ENCODE measurements at regions not wholly inside any gene's neighbourhood (a gene's known extent, or its start where the extent isn't known, plus 50 kb on each side); places are given as distances from the start of the nearest gene placed in this dataset.
"Not testable (repeated sequence)": the region's sequence is repeated elsewhere in the genome, so short reads cannot be mapped to it uniquely, and the experiment has no call there.

DNA sequence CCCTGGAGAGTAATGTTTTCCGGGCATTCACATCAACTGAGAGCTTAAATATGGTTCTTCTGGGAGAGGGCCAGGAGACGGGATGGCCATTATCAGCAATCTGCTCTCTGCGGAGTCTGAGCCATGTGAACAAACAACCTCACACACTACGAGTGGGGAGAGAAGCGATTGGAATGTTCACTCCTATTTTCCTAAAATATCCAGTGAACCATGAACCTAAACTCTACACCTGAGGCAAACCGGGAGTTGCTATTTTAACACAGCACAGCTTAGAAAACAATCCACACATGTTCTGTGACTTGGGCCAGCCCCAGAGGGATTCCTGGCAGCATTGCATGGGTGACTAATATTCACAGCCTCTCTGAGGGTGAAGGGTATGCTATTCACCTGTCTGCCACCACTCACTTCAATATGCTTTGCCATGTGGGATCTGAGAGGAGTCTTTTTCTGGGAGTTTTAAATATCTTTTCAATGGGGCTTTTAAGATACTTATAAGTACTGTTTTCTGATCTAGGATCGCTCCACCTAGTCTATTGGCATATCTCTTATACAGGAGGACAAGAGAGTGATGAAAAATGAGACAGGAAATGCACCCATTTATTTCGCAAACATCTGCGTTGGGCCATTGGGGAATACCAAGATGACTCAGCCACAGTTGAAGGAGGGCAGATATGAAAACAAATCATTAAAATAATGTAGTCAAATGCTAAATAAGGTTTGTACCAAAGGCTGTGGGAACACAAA, 72.6 kb upstream of the SERP2 start:
- no peak for DNase-seq (ENCODE audit: low read depth in 1 of 2, low spot score in 1 of 2)

DNA sequence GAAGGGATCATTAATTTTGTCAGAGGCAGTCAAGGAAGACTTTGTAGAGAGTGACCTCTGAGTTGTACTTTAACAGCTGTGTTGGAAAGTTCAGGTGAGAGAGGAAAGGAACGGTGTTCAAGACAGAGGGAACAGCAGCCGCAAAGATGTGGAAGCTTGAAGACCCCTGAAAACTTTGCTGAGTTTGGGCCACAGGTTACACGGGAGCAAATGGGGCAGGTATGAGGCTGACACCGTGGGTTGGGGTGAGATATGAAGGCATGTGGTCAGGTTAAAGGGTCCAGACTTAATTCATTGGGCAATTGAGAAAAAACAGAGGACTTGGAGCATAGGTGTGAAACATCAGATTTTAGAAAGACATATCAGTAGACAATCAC, 72.0 kb upstream of the SERP2 start:
- no peak for DNase-seq (ENCODE audit: low read depth in 1 of 2, low spot score in 1 of 2)

DNA sequence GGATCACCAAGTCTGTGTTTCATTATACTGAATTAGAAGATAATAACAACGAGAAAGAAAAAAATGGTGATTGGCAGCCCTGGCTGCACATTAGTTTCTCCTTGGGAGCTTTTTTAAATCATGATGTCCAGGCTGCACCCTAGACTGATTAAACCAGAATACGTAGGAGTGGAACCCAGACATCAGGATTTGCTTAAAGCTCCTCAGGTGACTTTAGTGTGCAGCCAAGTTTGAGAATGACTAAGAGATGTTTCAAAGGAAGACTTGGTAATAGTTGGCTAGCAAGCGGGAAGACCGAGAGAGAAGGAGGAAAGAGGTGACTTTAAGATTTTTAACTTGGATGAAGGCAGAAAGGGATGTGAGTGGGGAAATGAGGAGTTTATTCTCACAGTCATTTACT, 71.4 kb upstream of the SERP2 start:
- DNase-seq (ENCODE audit: low read depth in 1 of 2, low spot score in 1 of 2), result no peak

- no peak for DNase-seq (ENCODE audit: low read depth in 1 of 2, low spot score in 1 of 2)
Measured at GRCh38 chr13:44302940-44303575, 70.6 kb upstream of the SERP2 start.

DNA sequence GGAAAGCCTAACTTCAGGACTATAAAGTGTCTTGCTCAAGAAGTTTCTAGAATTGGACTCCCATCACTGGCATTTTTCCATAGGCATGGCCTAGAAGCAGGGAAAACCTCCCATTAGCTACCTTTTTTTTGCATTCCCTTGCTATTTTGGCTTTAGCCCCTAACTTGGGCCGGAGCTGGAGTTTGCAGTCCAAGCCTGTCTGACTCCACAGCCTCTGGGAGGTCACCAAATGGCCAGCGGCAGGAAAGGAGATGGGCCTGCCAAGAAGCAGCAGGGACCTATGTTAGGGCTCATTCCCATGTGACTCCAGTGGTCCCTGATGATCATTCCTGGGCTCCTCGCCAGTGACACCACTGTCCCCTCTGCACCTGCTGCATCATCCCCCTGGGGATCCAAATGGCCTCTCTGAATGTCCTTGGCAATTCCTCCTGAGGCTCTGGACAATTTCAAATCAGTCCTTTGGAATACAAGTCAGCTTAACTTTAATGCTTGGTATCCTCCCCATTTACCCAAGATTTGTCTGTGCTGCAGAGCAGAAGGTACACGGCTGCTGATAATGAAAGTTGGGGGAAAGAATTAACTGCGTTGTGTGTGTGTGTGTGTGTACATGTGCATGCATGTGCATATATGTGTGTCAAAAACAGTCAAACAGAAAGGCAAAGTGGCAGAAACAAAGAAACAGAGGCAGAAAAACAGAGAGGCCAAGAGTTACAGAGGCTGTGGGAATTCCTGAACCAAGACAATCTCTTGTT, 69.8 kb upstream of the SERP2 start:
- DNase-seq (ENCODE audit: low read depth in 1 of 2, low spot score in 1 of 2), result no peak

- DNase-seq (ENCODE audit: low read depth in 1 of 2, low spot score in 1 of 2), result no peak
Measured at GRCh38 chr13:44304433-44304725, 69.2 kb upstream of the SERP2 start.

DNA sequence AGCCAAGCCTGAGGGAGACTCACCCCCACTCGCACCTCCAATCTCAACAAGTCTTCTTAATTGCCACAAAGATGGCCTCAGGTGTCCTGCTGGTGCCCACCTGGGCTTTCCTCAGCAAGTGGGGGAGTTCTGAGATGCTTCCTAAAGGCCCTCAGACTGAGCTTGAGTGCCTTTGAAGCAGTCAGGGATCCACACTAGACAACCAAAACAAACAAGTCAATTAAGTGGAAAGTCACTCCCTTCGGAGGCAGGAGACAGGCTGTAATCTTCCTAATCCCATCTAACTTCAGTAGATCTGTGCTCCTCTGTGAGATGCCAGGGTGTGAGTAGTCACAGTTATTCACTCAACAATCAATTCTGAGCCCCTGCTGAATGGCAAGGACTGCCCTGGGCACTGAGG, 68.3 kb upstream of the SERP2 start:
- DNase-seq (ENCODE audit: low read depth in 1 of 2, low spot score in 1 of 2), result no peak

GRCh38 chr13:44305917-44306370, 67.7 kb upstream of the SERP2 start:
- no peak for DNase-seq (ENCODE audit: low read depth in 1 of 2, low spot score in 1 of 2)

DNA sequence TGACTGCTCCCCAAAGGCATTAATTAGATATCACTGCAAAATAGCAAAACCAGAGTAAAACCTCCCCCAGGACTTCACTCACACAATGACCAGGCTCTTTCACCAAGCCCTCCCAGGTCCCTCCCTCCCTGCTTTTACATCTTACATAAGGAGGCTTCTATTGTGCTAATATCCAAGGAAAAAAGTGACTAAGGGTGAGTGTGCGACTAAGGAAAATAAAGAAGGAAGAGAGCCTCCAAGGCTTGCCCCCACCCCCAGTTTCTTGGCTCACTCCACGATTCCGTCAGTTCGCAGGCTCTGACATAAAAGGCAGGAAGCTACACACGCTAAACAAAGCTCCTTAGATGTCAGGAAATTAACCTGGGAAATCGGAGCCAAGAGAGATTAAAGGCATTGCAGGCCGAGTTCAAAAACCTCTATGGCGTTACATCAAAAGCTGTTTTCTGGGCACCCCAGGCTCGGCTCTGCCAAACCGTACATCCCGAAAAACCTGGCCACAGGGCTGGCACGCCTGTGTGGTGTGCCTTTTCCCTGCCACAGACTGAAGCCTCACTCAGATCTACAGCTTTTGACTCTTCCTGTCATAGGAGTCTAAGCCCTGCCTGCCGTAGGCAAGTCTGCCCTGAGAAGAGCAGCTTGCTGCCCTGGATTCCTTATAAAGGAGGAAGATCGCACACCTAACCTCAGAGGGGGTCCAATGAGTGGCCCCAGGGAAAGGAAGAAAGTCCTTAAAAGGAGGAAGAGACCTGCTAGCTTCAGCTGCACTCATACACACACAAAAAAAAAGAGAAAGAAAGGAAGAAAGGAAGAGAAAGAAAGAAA, 67.0 kb upstream of the SERP2 start:
- no peak for DNase-seq (ENCODE audit: low read depth in 1 of 2, low spot score in 1 of 2)

DNA sequence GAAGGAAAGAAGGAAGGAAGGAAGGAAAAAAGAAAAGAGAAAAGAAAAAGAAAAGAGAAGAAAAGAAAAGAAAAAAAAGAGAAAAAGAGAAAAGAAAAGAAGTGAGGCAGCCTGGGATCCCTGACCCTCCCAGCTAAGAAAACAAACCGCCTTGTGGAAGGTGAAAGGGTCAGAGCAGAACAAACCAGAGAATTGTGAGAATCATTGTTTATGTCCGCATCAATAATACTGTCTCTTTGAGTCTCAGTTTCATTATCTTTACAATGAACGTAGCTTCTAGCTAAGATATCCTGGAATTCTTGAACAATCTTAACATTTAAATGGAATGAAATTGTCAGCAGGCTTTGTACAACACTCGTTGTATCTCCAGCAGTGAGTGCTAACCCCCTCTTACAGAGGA, 66.4 kb upstream of the SERP2 start:
- DNase-seq (ENCODE audit: low read depth in 1 of 2, low spot score in 1 of 2), result no peak

DNA sequence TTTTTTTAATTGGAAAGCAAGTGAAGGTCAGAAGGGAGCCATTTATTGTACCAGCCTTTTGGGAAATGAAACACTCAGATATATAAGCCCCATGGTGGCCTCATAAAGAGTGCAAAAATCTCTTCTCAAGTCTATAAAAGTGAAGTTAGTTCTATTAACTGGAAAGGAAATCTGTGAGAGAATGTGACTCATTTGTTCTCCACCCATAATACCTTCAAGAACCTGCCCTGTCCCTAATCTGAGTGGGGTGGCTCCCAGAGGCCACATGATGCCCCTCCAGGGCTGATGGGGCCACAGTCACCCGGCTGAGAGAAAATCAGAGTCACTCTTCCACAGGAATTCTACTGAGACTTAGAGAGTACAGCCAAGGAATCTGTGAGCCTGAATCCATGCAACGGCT, 65.8 kb upstream of the SERP2 start:
- no peak for DNase-seq (ENCODE audit: low read depth in 1 of 2, low spot score in 1 of 2)

DNA sequence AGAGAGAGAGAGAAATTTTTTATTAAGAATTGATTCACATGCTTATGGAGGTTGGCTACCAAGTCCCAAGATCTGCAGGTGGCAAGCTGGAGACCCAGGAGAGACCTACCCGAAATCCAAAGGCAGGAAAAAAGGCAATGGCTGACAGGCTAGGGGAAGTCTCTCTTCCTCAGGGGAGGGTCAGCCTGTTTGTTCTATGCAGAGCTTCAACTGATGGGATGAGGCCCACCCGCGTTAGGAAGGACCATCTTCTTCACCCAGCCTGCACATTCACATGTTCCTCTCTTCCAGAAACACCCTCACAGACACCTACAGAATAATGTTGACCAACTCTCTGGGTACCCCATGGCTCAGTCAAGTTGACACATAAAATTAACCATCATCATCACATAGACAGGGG, 65.3 kb upstream of the SERP2 start:
- DNase-seq (ENCODE audit: low read depth in 1 of 2, low spot score in 1 of 2), result no peak

DNA sequence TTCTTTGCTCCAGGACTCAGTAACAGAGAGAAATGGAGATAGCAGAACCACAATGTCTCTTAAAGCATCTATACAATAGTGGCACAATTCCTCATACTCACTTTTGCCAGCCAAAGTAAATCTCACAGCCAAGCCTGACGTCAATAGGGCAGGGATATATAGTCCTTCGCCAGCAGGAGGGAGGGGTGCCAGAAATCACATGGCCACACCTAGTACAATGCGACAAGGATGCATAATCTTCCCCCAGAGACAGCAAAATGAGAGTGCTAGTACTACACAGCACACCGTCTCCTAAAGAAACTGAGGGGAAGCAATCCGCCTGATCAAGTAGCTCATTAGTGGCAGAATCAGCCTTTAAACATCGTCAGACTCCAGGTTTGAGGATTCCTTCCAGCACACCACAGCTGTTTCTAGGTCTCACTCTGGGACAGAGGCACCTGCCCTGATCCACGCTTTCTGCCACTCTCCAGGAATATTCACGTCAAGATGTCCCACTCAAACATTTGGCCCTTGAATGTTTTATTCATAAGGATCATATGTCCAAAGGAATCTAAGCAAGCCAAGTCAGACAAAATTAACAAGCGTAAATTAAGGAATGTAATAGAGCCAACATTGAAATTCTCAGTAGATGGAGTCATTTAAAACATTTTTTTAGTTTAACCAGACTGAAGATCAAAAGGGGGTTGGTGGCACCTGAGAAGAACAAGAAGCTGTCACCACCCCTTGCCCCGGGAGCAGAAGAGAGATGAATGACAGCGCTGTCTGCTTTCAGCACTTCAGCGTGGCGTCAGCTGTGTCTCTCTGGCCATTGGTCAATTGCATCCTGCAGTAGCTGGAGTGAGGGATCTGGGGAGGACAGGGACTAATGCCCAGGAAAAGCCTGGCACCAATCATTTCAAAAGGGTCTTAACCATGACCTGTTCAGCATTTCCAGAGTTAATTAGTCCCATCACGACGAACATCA, 63.5 kb upstream of the SERP2 start:
- DNase-seq (ENCODE audit: low read depth in 1 of 2, low spot score in 1 of 2), result no peak

DNA sequence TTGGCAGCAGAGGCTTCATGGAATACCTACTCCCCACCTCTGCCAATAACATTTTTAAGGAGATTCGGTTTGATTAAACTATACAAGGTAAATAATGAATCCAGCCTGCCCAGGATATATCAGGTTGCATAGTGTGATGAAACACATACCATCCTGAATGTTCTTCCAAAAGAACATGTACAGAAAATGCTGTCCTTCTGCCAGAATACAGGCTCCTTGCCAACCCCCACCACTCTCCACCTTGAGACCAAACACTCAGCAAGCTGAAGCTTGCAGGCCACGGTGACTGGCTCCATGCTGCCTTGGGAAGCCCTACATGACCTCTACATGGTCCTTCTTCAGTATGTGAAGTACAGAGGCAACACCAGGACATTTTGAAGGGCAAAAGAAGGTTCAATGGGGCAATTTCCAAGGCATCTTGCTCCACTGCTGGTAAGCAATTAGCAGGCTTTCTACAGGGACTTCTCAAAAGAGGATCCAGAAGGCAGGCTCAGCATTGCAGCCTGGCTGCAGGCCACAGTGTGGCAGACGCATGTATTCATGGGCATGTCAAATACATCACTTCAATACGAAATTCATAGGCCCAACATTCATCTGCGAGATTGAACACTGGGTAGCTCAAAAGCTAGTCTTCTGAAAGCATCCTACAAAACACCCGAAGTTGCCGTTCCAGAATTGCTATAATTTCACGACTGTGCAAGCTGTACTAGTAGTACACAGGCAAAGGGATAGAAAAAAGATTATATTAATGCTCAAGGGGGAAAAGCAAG, 62.4 kb upstream of the SERP2 start:
- no peak for DNase-seq (ENCODE audit: low read depth in 1 of 2, low spot score in 1 of 2)

DNA sequence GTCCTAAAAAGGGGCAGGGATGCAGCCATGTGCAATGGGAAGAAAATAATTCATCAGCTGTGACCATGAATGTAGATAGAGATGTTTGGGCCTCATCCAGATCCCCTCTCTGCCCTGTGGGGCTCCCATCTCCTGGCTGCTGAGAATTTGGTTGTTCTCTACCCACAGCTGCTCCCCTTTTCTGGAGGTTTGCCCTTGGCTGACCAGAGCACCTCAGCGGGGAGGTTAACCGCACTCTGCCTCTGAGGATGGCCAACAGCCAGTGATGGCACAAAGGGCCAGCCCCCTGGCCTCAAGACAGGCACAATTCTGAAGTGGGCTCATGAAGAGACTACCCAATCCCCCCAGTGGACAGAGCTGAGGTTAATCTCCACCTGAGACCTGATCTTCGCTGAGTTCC, 61.5 kb upstream of the SERP2 start:
- no peak for DNase-seq (ENCODE audit: low read depth in 1 of 2, low spot score in 1 of 2)

GRCh38 chr13:44312834-44313551, 60.6 kb upstream of the SERP2 start:
- no peak for DNase-seq (ENCODE audit: low read depth in 1 of 2, low spot score in 1 of 2)

DNA sequence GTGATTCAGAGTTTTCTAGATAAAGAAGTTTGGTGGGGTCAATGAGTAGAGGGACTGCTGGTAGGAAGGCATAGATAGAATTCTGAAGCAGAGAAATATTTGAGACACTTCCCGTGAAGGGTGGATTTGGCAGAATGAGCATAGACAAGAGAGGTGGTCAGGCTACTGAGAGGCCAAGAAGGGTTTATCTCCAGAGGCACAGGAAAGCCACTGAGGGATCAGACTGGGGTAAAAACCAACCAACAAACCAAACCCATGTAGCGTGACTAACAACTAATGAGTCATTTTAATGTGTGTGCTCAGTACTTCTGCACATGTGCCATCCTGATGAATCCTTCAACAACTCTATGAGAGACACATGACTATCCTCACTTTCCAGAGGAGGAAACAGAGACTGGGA, 60.0 kb upstream of the SERP2 start:
- DNase-seq (ENCODE audit: low read depth in 1 of 2, low spot score in 1 of 2), result no peak

DNA sequence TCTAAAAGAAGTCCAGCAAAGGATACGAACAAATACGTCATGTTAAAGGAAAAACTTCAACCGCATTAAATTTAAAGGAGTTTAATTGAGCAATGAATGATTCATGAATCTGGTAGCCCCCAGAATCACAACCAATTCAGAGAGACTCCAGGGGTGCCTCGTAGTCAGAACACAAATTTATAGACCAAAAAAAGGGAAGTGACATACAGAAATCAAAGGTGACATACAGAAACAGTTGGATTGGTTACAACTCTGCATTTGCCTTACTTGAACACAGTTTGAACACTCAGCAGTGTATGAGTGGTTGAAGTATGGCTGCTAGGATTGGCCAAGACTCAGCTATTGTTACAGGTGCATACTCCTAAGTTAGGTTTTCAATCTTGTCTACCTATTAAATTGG, 59.5 kb upstream of the SERP2 start:
- DNase-seq (ENCODE audit: low read depth in 1 of 2, low spot score in 1 of 2), result not testable (repeated sequence)

DNA sequence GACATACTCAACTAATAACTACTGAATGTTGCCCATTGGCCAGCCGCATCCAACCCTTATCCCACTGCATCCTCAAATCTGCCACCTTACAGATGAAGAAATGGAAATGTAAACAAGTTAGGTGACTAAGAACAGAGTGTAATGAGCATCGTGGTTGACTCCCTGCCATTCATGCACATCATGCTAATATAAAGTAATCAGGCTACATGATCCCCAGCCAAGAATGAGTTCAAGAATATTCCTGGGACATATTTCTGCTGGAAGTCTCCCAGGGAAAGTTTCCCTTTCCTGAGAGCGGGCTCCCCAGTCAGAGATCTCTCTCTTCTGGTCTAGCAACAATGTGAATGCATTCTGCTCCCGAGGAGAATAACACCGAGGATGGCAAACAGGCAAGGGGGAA, 55.9 kb upstream of the SERP2 start:
- DNase-seq (ENCODE audit: low read depth in 1 of 2, low spot score in 1 of 2), result no peak
